Coronary artery (tissue), 2 donors: ENCODE measurements at regions not wholly inside any gene's neighbourhood (a gene's known extent, or its start where the extent isn't known, plus 50 kb on each side); places are given as distances from the start of the nearest gene placed in this dataset.

Experiments
- DNase-seq: peaks from one replicate; pipeline ENCODE4 v3.0.0-alpha.2; 2017; ENCODE audit warnings: low spot score
- H3K27ac ChIP-seq, 2 donors: fragments of 200-600 bp; sonication (generic); one replicate each; pipeline ENCODE4 v1.5.1; 2016 to 2019
- H3K4me3 ChIP-seq: fragments of 200-600 bp; sonication (generic); 2 replicates; pipeline ENCODE4 v1.5.1; 2016; ENCODE audit warnings: mild to moderate bottlenecking, moderate library complexity
- TF ChIP-seq, protein P1 (sequence below): fragments of 200-600 bp; sonication (generic); IDR thresholded peaks from one replicate; pipeline ENCODE4 v1.5.1; 2019; ENCODE audit warnings: antibody characterized with exemption

GRCh38 chr9:81086416-81086815 is 602.9 kb downstream of the TLE1 start:
- TF ChIP-seq, protein P1, sequence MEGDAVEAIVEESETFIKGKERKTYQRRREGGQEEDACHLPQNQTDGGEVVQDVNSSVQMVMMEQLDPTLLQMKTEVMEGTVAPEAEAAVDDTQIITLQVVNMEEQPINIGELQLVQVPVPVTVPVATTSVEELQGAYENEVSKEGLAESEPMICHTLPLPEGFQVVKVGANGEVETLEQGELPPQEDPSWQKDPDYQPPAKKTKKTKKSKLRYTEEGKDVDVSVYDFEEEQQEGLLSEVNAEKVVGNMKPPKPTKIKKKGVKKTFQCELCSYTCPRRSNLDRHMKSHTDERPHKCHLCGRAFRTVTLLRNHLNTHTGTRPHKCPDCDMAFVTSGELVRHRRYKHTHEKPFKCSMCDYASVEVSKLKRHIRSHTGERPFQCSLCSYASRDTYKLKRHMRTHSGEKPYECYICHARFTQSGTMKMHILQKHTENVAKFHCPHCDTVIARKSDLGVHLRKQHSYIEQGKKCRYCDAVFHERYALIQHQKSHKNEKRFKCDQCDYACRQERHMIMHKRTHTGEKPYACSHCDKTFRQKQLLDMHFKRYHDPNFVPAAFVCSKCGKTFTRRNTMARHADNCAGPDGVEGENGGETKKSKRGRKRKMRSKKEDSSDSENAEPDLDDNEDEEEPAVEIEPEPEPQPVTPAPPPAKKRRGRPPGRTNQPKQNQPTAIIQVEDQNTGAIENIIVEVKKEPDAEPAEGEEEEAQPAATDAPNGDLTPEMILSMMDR: no peak
- H3K4me3 ChIP-seq: no peak overlapping the region
- DNase-seq: no peak
- no peak overlapping the region for H3K27ac ChIP-seq

DNA sequence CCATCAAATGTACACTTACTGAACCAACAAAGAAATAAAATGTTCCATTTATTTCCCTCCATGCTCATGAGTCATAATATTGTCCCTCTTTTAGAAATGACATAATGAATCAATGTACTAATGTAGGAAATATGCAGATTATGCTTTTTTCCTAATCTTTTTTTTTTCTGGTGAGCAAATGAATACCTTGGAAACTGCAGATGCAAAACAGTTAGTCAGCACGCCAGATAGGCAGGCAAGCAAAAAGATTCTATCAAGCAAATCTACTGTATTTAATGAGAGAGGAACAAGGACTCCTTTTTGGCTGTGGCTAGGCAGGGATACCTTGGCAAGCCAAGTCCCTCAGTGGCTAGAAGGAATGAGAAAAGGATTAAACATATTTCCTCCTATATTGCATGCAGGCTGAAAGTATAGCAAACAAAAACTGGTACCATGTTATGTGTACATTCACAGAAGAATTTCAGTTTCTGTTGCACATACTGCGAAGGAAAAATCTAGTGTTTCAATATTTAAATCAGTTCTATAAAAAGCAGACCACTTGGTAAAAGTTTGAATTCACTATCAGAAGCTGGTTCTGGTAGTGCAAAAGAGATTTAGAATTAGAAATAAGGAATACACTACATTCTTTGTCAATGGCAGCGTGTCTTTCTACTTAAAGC is 605.4 kb downstream of the TLE1 start:
- DNase-seq: no peak
- Histone ChIP-seq H3K27ac (no peak overlapping the region), H3K4me3 (no peak overlapping the region)
- TF ChIP-seq, protein P1: no peak

DNA sequence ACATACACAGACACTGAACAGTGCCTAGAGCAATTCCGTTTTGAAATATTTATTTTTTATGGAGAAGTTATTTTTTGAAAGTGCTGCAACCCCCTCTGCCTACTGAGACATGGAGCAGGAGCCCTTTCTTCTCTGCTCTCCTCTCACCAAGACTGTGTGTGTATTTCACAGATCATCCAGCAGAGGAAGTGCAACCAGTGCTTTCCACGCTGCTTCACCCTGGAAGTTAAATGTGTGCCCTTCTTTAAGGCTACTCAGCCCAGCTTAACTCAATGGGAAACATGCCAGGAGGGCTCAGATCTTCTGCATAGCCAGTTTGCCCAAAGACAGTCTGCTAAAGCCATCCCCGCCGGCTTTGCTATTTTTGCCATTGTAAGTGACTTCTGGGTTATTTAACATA is 606.3 kb downstream of the TLE1 start:
- no peak overlapping the region for H3K27ac ChIP-seq
- DNase-seq: no peak
- TF ChIP-seq, protein P1: no peak
- no peak overlapping the region for H3K4me3 ChIP-seq

DNA sequence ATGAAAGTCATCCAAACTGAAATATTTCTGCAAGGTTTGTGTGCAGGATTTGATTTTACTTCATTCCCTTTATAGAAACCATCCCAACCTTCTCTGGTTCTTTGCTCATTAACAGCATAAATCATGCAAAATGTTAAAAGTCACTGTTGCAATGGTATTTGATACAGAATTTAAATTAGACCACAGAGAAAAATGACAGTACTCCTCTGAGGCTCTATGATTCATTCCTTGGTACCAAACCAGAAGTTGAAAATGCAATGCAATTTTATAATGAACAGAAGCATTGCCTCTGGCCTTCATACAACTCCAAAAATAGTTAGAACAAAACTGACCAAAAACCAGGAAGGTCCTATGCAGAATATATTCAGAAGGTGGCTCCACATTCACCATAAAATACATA is 607.1 kb downstream of the TLE1 start:
- Histone ChIP-seq H3K27ac (no peak overlapping the region), H3K4me3 (no peak overlapping the region)
- TF ChIP-seq, protein P1: no peak
- DNase-seq: no peak

GRCh38 chr9:81080900-81081299 is 608.4 kb downstream of the TLE1 start:
- TF ChIP-seq, protein P1: no peak
- Histone ChIP-seq H3K4me3 (no peak overlapping the region), H3K27ac (no peak overlapping the region)
- DNase-seq: no peak

DNA sequence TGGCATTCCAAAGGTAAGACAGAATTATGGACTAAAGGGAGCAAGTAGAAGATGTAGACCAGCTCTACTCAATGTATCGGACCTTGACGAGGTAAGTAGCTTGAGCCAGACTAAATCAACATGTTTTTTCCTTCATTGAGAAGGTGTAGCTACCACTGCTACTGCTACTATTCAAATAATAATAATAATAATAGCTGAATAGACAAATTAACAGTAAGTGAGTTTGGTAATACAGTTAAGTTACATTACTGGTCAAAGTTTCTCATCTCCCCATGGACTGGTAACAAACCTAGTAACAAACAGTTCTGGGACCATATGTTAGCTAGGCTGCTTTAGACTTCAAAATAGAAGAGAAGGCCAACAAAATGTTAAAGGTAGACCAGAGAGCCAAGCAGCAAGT is 609.2 kb downstream of the TLE1 start:
- Histone ChIP-seq H3K27ac (no peak overlapping the region), H3K4me3 (no peak overlapping the region)
- TF ChIP-seq, protein P1: no peak
- DNase-seq: no peak

- Histone ChIP-seq H3K4me3 (no peak overlapping the region), H3K27ac (no peak overlapping the region)
These were observed 610.3 kb downstream of the TLE1 start for GRCh38 chr9:81079055-81079454.

More at GRCh38 chr9:81079055-81079454, 610.3 kb downstream of the TLE1 start:
- no peak for DNase-seq
- TF ChIP-seq, protein P1: no peak
